CD14-positive monocyte (primary cell): ENCODE measurements at regions not wholly inside any gene's neighbourhood (a gene's known extent, or its start where the extent isn't known, plus 50 kb on each side); places are given as distances from the start of the nearest gene placed in this dataset.

Source experiments
- DNase-seq, 3 donors: peaks; one replicate each; pipeline ENCODE4 v3.0.0-alpha.2; 2011 to 2022
- H2AFZ ChIP-seq: 2 replicates; pipeline ENCODE4 v1.6.0; 2012; ENCODE audit warnings: mild to moderate bottlenecking, low read depth, low read length, inconsistent platforms; ENCODE audit not compliant: insufficient read depth, poor library complexity, severe bottlenecking
- H3K27ac ChIP-seq, 2 donors: 1 replicate in 1 of 2; 2 replicates in 1 of 2; pipeline ENCODE4 v1.5.1; 2012 to 2013; ENCODE audit warnings: low read length in 2 of 2, control low read depth in 1 of 2, inconsistent platforms in 1 of 2, low read depth in 1 of 2, mild to moderate bottlenecking in 1 of 2
- H3K27me3 ChIP-seq, 2 donors: one replicate each; pipeline versions ENCODE4 v1.6.0 to v1.6.1; 2011 to 2013; ENCODE audit warnings: low read length in 2 of 2; ENCODE audit not compliant: control insufficient read depth in 2 of 2, insufficient read depth in 2 of 2
- H3K36me3 ChIP-seq, 2 donors: replicated peaks in 1 of 2; 1 replicate in 1 of 2; 2 replicates in 1 of 2; pipeline versions ENCODE4 v1.5.1 to v1.6.1; 2012 to 2013; ENCODE audit warnings: low read length in 2 of 2, control low read depth in 1 of 2, inconsistent platforms in 1 of 2, mild to moderate bottlenecking in 1 of 2; ENCODE audit not compliant: insufficient read depth in 2 of 2, control insufficient read depth in 1 of 2
- H3K4me1 ChIP-seq, 2 donors: 1 replicate in 1 of 2; 2 replicates in 1 of 2; pipeline versions ENCODE4 v1.5.1 to v1.6.1; 2012 to 2013; ENCODE audit warnings: low read length in 2 of 2, control low read depth in 1 of 2, inconsistent platforms in 1 of 2, mild to moderate bottlenecking in 1 of 2, moderate library complexity in 1 of 2; ENCODE audit not compliant: insufficient read depth in 2 of 2, control insufficient read depth in 1 of 2
- H3K4me2 ChIP-seq: replicated peaks from 2 replicates; pipeline ENCODE3; 2012; ENCODE audit warnings: low read length, moderate library complexity, mild to moderate bottlenecking; ENCODE audit not compliant: poor library complexity, severe bottlenecking; ENCODE audit errors: extremely low read depth
- H3K4me3 ChIP-seq, 3 experiments: fragments of 200-600 bp in 1 of 3; sonication (generic) in 1 of 3; replicated peaks in 1 of 3; 1 replicate in 2 of 3; 2 replicates in 1 of 3; pipeline ENCODE4 v1.5.1; 2011 to 2013; ENCODE audit warnings: low read length in 3 of 3, mild to moderate bottlenecking in 3 of 3, control low read depth in 2 of 3, low read depth in 2 of 3, inconsistent platforms in 1 of 3, moderate library complexity in 1 of 3
- H3K79me2 ChIP-seq: 2 replicates; pipeline ENCODE4 v1.6.0; 2012; ENCODE audit warnings: mild to moderate bottlenecking, control low read depth, inconsistent platforms, low read length, moderate library complexity; ENCODE audit not compliant: insufficient read depth
- H3K9ac ChIP-seq: 2 replicates; pipeline ENCODE4 v1.6.0; 2017; ENCODE audit warnings: low read length, mild to moderate bottlenecking; ENCODE audit not compliant: insufficient read depth, poor library complexity, severe bottlenecking
- H3K9me3 ChIP-seq, 2 donors: replicated peaks in 1 of 2; 1 replicate in 1 of 2; 2 replicates in 1 of 2; pipeline versions ENCODE4 v1.5.1 to v1.6.1; 2012 to 2013; ENCODE audit warnings: low read length in 2 of 2, control low read depth in 1 of 2; ENCODE audit not compliant: control insufficient read depth in 1 of 2, insufficient read depth in 1 of 2
- H4K20me1 ChIP-seq: 2 replicates; pipeline ENCODE4 v1.6.0; 2012; ENCODE audit warnings: mild to moderate bottlenecking, low read length, control low read depth, moderate library complexity; ENCODE audit not compliant: insufficient read depth
- H3K27ac Mint-ChIP-seq, 7 donors: one replicate each; pipeline ENCODE4 v1.8.0; 2020; ENCODE audit warnings: mild to moderate bottlenecking in 7 of 7, mixed read lengths in 7 of 7, moderate library complexity in 6 of 7, inconsistent platforms in 2 of 7
- H3K27me3 Mint-ChIP-seq, 3 donors: one replicate each; pipeline ENCODE4 v1.8.0; 2021 to 2022; ENCODE audit warnings: low read depth in 3 of 3, mild to moderate bottlenecking in 3 of 3, mixed read lengths in 3 of 3, moderate library complexity in 3 of 3, inconsistent platforms in 1 of 3
- H3K36me3 Mint-ChIP-seq, 2 donors: one replicate each; pipeline ENCODE4 v1.8.0; 2020; ENCODE audit warnings: mixed read lengths in 2 of 2, inconsistent platforms in 1 of 2, mild to moderate bottlenecking in 1 of 2
- H3K4me1 Mint-ChIP-seq: one replicate; pipeline ENCODE4 v1.8.0; 2020; ENCODE audit warnings: mild to moderate bottlenecking, mixed read lengths
- H3K4me3 Mint-ChIP-seq, 2 donors: one replicate each; pipeline ENCODE4 v1.8.0; 2020; ENCODE audit warnings: mild to moderate bottlenecking in 2 of 2, mixed read lengths in 2 of 2, moderate library complexity in 1 of 2
- H3K9me3 Mint-ChIP-seq, 7 donors: one replicate each; pipeline ENCODE4 v1.8.0; 2020 to 2022; ENCODE audit warnings: mixed read lengths in 7 of 7, mild to moderate bottlenecking in 6 of 7, moderate library complexity in 6 of 7, inconsistent platforms in 2 of 7
- WGBS: methylation state at CpG from one replicate; pipeline ENCODE4 v1.1.5; 2013; ENCODE audit warnings: missing lambda C conversion rate; ENCODE audit not compliant: insufficient coverage; 5-methylcytosine and 5-hydroxymethylcytosine counted together
- intact Hi-C, 2 donors: fragments of 100-400 bp; cut with micrococcal nuclease; formaldehyde crosslinking; loops; one replicate each; pipeline versions ENCODE4 v1.15.0 to v1.15.1; 2023
- TF ChIP-seq, protein P1 (sequence below): fragments of 200-600 bp; IDR thresholded peaks from one replicate; pipeline ENCODE4 v1.8.0; 2022; ENCODE audit warnings: antibody characterized with exemption, mild to moderate bottlenecking

GRCh38 chr15:85847031-85847430, 52.3 kb upstream of the KLHL25 start:
- DNase-seq: no peak
- H3K79me2 ChIP-seq: no peaks in the 10 kb centered on the region
- 100% methylated on average over 1 of the region's 3 CpGs for WGBS
- no peaks in the 10 kb centered on the region for H3K4me1 ChIP-seq
- H3K4me2 ChIP-seq: no peak overlapping the region
- Mint-ChIP-seq H3K27ac (no peak overlapping the region), H3K27me3 (peaks cover 10 to 25% (median 11%) of the 10 kb centered on the region in 3 donors), H3K4me1 (no peaks in the 10 kb centered on the region), H3K9me3 (peaks cover 0 to 4% (median 0%) of the 10 kb centered on the region in 7 donors), H3K4me3 (no peak overlapping the region), H3K36me3 (no peaks in the 10 kb centered on the region)
- no peaks in the 10 kb centered on the region for H3K9me3 ChIP-seq
- H2AFZ ChIP-seq: no peak overlapping the region
- H3K4me3 ChIP-seq: no peak overlapping the region
- no peak overlapping the region for H3K9ac ChIP-seq
- H3K27ac ChIP-seq: no peak overlapping the region
- no peaks in the 10 kb centered on the region for H3K36me3 ChIP-seq
- peaks cover 0 to 4% of the 10 kb centered on the region in 2 donors for H3K27me3 ChIP-seq
- H4K20me1 ChIP-seq: no peaks in the 10 kb centered on the region
- intact Hi-C loops: no loop called here
- TF ChIP-seq, protein P1, sequence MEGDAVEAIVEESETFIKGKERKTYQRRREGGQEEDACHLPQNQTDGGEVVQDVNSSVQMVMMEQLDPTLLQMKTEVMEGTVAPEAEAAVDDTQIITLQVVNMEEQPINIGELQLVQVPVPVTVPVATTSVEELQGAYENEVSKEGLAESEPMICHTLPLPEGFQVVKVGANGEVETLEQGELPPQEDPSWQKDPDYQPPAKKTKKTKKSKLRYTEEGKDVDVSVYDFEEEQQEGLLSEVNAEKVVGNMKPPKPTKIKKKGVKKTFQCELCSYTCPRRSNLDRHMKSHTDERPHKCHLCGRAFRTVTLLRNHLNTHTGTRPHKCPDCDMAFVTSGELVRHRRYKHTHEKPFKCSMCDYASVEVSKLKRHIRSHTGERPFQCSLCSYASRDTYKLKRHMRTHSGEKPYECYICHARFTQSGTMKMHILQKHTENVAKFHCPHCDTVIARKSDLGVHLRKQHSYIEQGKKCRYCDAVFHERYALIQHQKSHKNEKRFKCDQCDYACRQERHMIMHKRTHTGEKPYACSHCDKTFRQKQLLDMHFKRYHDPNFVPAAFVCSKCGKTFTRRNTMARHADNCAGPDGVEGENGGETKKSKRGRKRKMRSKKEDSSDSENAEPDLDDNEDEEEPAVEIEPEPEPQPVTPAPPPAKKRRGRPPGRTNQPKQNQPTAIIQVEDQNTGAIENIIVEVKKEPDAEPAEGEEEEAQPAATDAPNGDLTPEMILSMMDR: no peak

- no peaks in the 10 kb centered on the region for H3K9me3 ChIP-seq
- DNase-seq: no peak
- peaks cover 0 to 4% of the 10 kb centered on the region in 2 donors for H3K27me3 ChIP-seq
- H3K36me3 Mint-ChIP-seq: no peaks in the 10 kb centered on the region
- H2AFZ ChIP-seq: no peak overlapping the region
- H3K79me2 ChIP-seq: no peaks in the 10 kb centered on the region
- H3K9ac ChIP-seq: no peak overlapping the region
- intact Hi-C loops: no loop called here
- no peaks in the 10 kb centered on the region for H3K4me1 ChIP-seq
- WGBS: 100% methylated on average over 4 of the region's 11 CpGs
- no peaks in the 10 kb centered on the region for H4K20me1 ChIP-seq
- H3K27ac ChIP-seq: no peak overlapping the region
- TF ChIP-seq, protein P1: no peak
- peaks cover 0 to 4% (median 0%) of the 10 kb centered on the region in 7 donors for H3K9me3 Mint-ChIP-seq
- no peak overlapping the region for H3K4me2 ChIP-seq
- H3K36me3 ChIP-seq: no peaks in the 10 kb centered on the region
- no peak overlapping the region for H3K27ac Mint-ChIP-seq
- H3K4me3 Mint-ChIP-seq: no peak overlapping the region
- peaks cover 11 to 27% (median 13%) of the 10 kb centered on the region in 3 donors for H3K27me3 Mint-ChIP-seq
- H3K4me3 ChIP-seq: no peak overlapping the region
- H3K4me1 Mint-ChIP-seq: peaks cover 4% of the 10 kb centered on the region
These were observed 55.2 kb upstream of the KLHL25 start for GRCh38 chr15:85849946-85850345.
